H1 (cell line): ENCODE measurements at regions not wholly inside any gene's neighbourhood (a gene's known extent, or its start where the extent isn't known, plus 50 kb on each side); places are given as distances from the start of the nearest gene placed in this dataset.

Experiments
- CTCF ChIA-PET: fragments of 300-600 bp; sonication (Branson Sonifier 250); formaldehyde crosslinking; loops from one replicate; lab custom pipeline; 2021; ENCODE audit not compliant: partially characterized antibody; lab: Charles Lee
- POLR2A ChIA-PET: fragments of 300-600 bp; sonication (Branson Sonifier 250); formaldehyde crosslinking; loops from one replicate; lab custom pipeline; 2021; ENCODE audit warnings: inconsistent platforms; ENCODE audit not compliant: partially characterized antibody; lab: Charles Lee
- DNase-seq, 2 experiments: peaks; one replicate each; pipeline versions ENCODE4 v3.0.0 to v3.0.0-alpha.2; 2010 to 2022; ENCODE audit warnings: low spot score in 2 of 2, low read depth in 1 of 2, mixed read lengths in 1 of 2
- FAIRE-seq: peaks from 2 replicates; lab custom pipeline; 2011; peaks lifted over from hg19 to GRCh38; lab: Jason Lieb, UNC
- H2AFZ ChIP-seq: 2 replicates; pipeline ENCODE4 v1.8.1; 2012; ENCODE audit warnings: low read length, inconsistent platforms
- H2AK5ac ChIP-seq: 2 replicates; pipeline ENCODE4 v1.6.1; 2013; ENCODE audit warnings: low read depth, low read length
- H2BK120ac ChIP-seq: replicated peaks from 2 replicates; pipeline ENCODE3; 2013; ENCODE audit warnings: low read depth, low read length, inconsistent platforms
- H2BK12ac ChIP-seq: 2 replicates; pipeline ENCODE4 v1.6.1; 2013; ENCODE audit warnings: low read depth, low read length
- H2BK15ac ChIP-seq: 2 replicates; pipeline ENCODE4 v1.6.1; 2013; ENCODE audit warnings: low read length
- H2BK20ac ChIP-seq: 2 replicates; pipeline ENCODE4 v1.6.1; 2013; ENCODE audit warnings: low read length
- H2BK5ac ChIP-seq: 2 replicates; pipeline ENCODE4 v1.6.1; 2013; ENCODE audit warnings: low read depth, low read length
- H3K14ac ChIP-seq: 2 replicates; pipeline ENCODE4 v1.6.1; 2013; ENCODE audit warnings: inconsistent platforms; ENCODE audit not compliant: insufficient read length
- H3K18ac ChIP-seq: 2 replicates; pipeline ENCODE4 v1.6.1; 2013; ENCODE audit warnings: low read length; ENCODE audit errors: extremely low read depth
- H3K23ac ChIP-seq: 2 replicates; pipeline ENCODE4 v1.6.1; 2013; ENCODE audit warnings: inconsistent platforms; ENCODE audit not compliant: insufficient read length
- H3K23me2 ChIP-seq: 2 replicates; pipeline ENCODE4 v1.6.1; 2013; ENCODE audit warnings: low read depth, low read length
- H3K27ac ChIP-seq: 2 replicates; pipeline ENCODE4 v1.6.1; 2011; ENCODE audit warnings: low read depth, low read length, inconsistent platforms
- H3K27me3 ChIP-seq, 4 experiments: replicated peaks in 1 of 4; 1 replicate in 1 of 4; 2 replicates in 3 of 4; pipeline versions ENCODE4 v1.6.1 to v1.8.1; 2011 to 2013; ENCODE audit warnings: low read length in 3 of 4, mild to moderate bottlenecking in 3 of 4, inconsistent platforms in 2 of 4, mixed read lengths in 2 of 4, moderate library complexity in 1 of 4; ENCODE audit not compliant: control insufficient read depth in 3 of 4, insufficient read depth in 3 of 4; ENCODE audit errors: extremely low read depth in 1 of 4
- H3K36me3 ChIP-seq, 4 experiments: 2 replicates each; pipeline versions ENCODE4 v1.6.1 to v1.8.1; 2011 to 2013; ENCODE audit warnings: mild to moderate bottlenecking in 4 of 4, low read length in 3 of 4, moderate library complexity in 2 of 4, control low read depth in 1 of 4, inconsistent platforms in 1 of 4; ENCODE audit not compliant: insufficient read depth in 4 of 4, control insufficient read depth in 2 of 4
- H3K4ac ChIP-seq: replicated peaks from 2 replicates; pipeline ENCODE3; 2013; ENCODE audit warnings: low read length, low read depth, mixed read lengths, inconsistent platforms; ENCODE audit not compliant: insufficient read length
- H3K4me1 ChIP-seq, 4 experiments: replicated peaks in 1 of 4; 1 replicate in 1 of 4; 2 replicates in 3 of 4; pipeline versions ENCODE4 v1.6.1 to v1.8.1; 2011 to 2013; ENCODE audit warnings: low read length in 3 of 4, inconsistent platforms in 2 of 4, mixed read lengths in 1 of 4; ENCODE audit not compliant: insufficient read depth in 4 of 4, control insufficient read depth in 3 of 4
- H3K4me2 ChIP-seq, 2 experiments: 2 replicates each; pipeline versions ENCODE4 v1.6.1 to v1.8.1; 2011 to 2013; ENCODE audit warnings: low read depth in 2 of 2, low read length in 2 of 2, control low read depth in 1 of 2, inconsistent platforms in 1 of 2, mild to moderate bottlenecking in 1 of 2; ENCODE audit not compliant: insufficient read depth in 1 of 2
- H3K4me3 ChIP-seq, 4 experiments: fragments of 200-600, 300-600 bp in 1 of 4; sonication (generic), shearing (Covaris generic), sonication (Bioruptor Twin) in 1 of 4; 2 replicates each; pipeline versions ENCODE4 v1.5.1 to v1.8.1; 2011 to 2016; ENCODE audit warnings: low read length in 4 of 4, low read depth in 3 of 4, control low read depth in 2 of 4, inconsistent platforms in 2 of 4, mild to moderate bottlenecking in 2 of 4, mixed read lengths in 1 of 4, moderate library complexity in 1 of 4; ENCODE audit not compliant: insufficient read depth in 2 of 4; ENCODE audit errors: extremely low read depth in 1 of 4
- H3K56ac ChIP-seq: replicated peaks from 2 replicates; pipeline ENCODE3; 2013; ENCODE audit warnings: low read depth, mild to moderate bottlenecking, mixed read lengths, low read length, inconsistent platforms; ENCODE audit not compliant: insufficient read length
- H3K79me1 ChIP-seq: 2 replicates; pipeline ENCODE4 v1.6.1; 2013; ENCODE audit warnings: low read depth, low read length, control low read depth
- H3K79me2 ChIP-seq, 2 experiments: 2 replicates each; pipeline versions ENCODE4 v1.6.1 to v1.8.1; 2012 to 2013; ENCODE audit warnings: low read length in 2 of 2, mild to moderate bottlenecking in 2 of 2, inconsistent platforms in 1 of 2; ENCODE audit not compliant: insufficient read depth in 2 of 2, control insufficient read depth in 1 of 2
- H3K9ac ChIP-seq, 4 experiments: replicated peaks in 1 of 4; 1 replicate in 1 of 4; 2 replicates in 3 of 4; pipeline versions ENCODE4 v1.6.1 to v1.8.1; 2011 to 2013; ENCODE audit warnings: low read depth in 3 of 4, low read length in 3 of 4, control low read depth in 2 of 4, mild to moderate bottlenecking in 2 of 4, moderate library complexity in 2 of 4, inconsistent platforms in 1 of 4; ENCODE audit errors: extremely low read depth in 1 of 4
- H3K9me3 ChIP-seq, 2 experiments: 2 replicates each; pipeline versions ENCODE4 v1.6.1 to v1.8.1; 2012 to 2013; ENCODE audit warnings: mild to moderate bottlenecking in 2 of 2, moderate library complexity in 2 of 2, control low read depth in 1 of 2, inconsistent platforms in 1 of 2, low read depth in 1 of 2, low read length in 1 of 2, mixed read lengths in 1 of 2; ENCODE audit not compliant: insufficient read depth in 2 of 2
- H4K20me1 ChIP-seq, 2 experiments: replicated peaks in 1 of 2; 2 replicates each; pipeline versions ENCODE3 to v1.8.1; 2011 to 2013; ENCODE audit warnings: inconsistent platforms in 2 of 2, low read length in 2 of 2, mild to moderate bottlenecking in 1 of 2; ENCODE audit not compliant: insufficient read depth in 2 of 2, control insufficient read depth in 1 of 2
- H4K5ac ChIP-seq: 2 replicates; pipeline ENCODE4 v1.6.1; 2013; ENCODE audit warnings: low read length, low read depth, mixed read lengths, inconsistent platforms; ENCODE audit not compliant: insufficient read length
- H4K8ac ChIP-seq: 2 replicates; pipeline ENCODE4 v1.8.0; 2013; ENCODE audit warnings: mild to moderate bottlenecking, moderate library complexity, low read length, inconsistent platforms; ENCODE audit not compliant: insufficient read depth; ENCODE audit errors: extremely low read depth
- H4K91ac ChIP-seq: replicated peaks from 2 replicates; pipeline ENCODE3; 2013; ENCODE audit warnings: low read length, mixed read lengths, inconsistent platforms; ENCODE audit not compliant: insufficient read length
- ASH2L ChIP-seq: fragments of 200-600, 300-600 bp; sonication (generic); IDR thresholded peaks from one replicate; pipeline ENCODE4 v1.7.1; 2017; ENCODE audit warnings: low read length
- ATF2 ChIP-seq: IDR thresholded peaks from 2 replicates; pipeline ENCODE4 v1.6.1; 2012; ENCODE audit warnings: low read length, inconsistent platforms
- ATF3 ChIP-seq: IDR thresholded peaks from 2 replicates; pipeline ENCODE4 v1.6.1; 2011; ENCODE audit warnings: low read depth, mild to moderate bottlenecking, low read length; ENCODE audit not compliant: insufficient read depth
- CBX8 ChIP-seq: fragments of 300-800, 300-1000 bp; sonication (generic); IDR thresholded peaks from 2 replicates; pipeline ENCODE4 v1.7.1; 2016; ENCODE audit warnings: low read depth, low read length, borderline replicate concordance
- GABPA ChIP-seq: IDR thresholded peaks from 2 replicates; pipeline ENCODE4 v1.6.1; 2011; ENCODE audit warnings: mild to moderate bottlenecking, low read length, moderate library complexity, borderline replicate concordance; ENCODE audit not compliant: insufficient read depth
- RFX5 ChIP-seq: IDR thresholded peaks from 2 replicates; pipeline ENCODE4 v1.6.1; 2011; ENCODE audit warnings: low read depth, low read length, improper control_type of control experiment, borderline replicate concordance
- RNF2 ChIP-seq: fragments of 200-900, 300-1000 bp; sonication (generic); IDR thresholded peaks from 2 replicates; pipeline ENCODE4 v1.7.1; 2016; ENCODE audit warnings: borderline replicate concordance, low read depth, mild to moderate bottlenecking, antibody characterized with exemption, low read length; ENCODE audit not compliant: poor library complexity, severe bottlenecking; ENCODE audit errors: missing control alignments
- SP2 ChIP-seq: IDR thresholded peaks from 2 replicates; pipeline ENCODE4 v1.6.1; 2012; ENCODE audit warnings: mild to moderate bottlenecking, low read length, inconsistent platforms
- SUZ12 ChIP-seq: fragments of 200-600 bp; sonication (generic); IDR thresholded peaks from 2 replicates; pipeline ENCODE4 v1.6.1; 2012; ENCODE audit warnings: mild to moderate bottlenecking, inconsistent platforms, low read length, moderate library complexity, mixed read lengths
- WGBS, 2 experiments: shearing (Covaris generic) in 1 of 2; methylation state at CpG; one replicate each; pipeline versions ENCODE4 v1.1.6 to v1.1.7; 2013 to 2015; ENCODE audit warnings: low lambda C conversion rate in 2 of 2, mixed read lengths in 2 of 2, inconsistent platforms in 1 of 2, low coverage in 1 of 2, missing lambda C conversion rate in 1 of 2; ENCODE audit not compliant: insufficient replicate concordance in 2 of 2, insufficient coverage in 1 of 2, insufficient read length in 1 of 2; ENCODE audit errors: extremely low coverage in 1 of 2, missing lambda C conversion rate in 1 of 2; 5-methylcytosine and 5-hydroxymethylcytosine counted together
- TF ChIP-seq, protein P1 (sequence below): IDR thresholded peaks from 2 replicates; pipeline ENCODE4 v1.6.1; 2012; ENCODE audit warnings: inconsistent platforms

DNA sequence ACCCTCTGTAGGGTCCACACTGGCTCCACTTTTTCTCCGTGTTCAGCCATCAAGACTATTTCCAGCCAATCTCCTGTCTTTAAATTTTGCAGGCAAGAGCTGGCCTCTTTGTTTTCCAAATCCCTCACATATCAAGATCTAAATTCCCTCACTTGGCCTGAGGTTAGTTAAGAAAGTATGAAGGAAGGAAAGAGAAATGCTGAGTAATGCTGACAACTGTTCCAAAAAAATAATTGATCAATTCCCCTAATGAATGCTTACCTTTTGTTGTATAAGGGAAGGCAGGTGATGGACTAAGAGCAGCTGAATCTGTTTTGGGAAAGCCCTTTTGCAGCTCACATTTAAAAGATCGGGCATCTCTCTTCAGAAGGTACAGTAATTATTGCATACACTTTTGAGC, 105.1 kb upstream of the KCNJ16 start:
- Histone ChIP-seq H3K4ac (no peak overlapping the region), H3K9me3 (peaks cover 3 to 6% of the 10 kb centered on the region in 2 experiments; a peak in 3 of 4 replicates), H3K27me3 (no peaks in the 10 kb centered on the region), H2BK15ac (no peak overlapping the region), H4K8ac (no peak overlapping the region), H2BK20ac (no peak overlapping the region), H3K79me2 (no peaks in the 10 kb centered on the region), H3K36me3 (no peaks in the 10 kb centered on the region), H2BK5ac (no peak overlapping the region), H2BK120ac (no peak overlapping the region), H3K4me3 (no peak overlapping the region), H4K20me1 (no peaks in the 10 kb centered on the region), H3K14ac (no peak overlapping the region), H2AFZ (peak overlapping the region; percentile 68; the same call in 1 of the 2 replicates), H2AK5ac (no peak overlapping the region), H3K9ac (no peak overlapping the region), H3K4me2 (no peak overlapping the region), H4K5ac (no peak overlapping the region), H4K91ac (no peak overlapping the region), H3K56ac (no peak overlapping the region), H2BK12ac (no peak overlapping the region), H3K18ac (no peak overlapping the region), H3K4me1 (no peaks in the 10 kb centered on the region), H3K27ac (no peak overlapping the region), H3K23me2 (no peaks in the 10 kb centered on the region), H3K23ac (no peak overlapping the region), H3K79me1 (no peaks in the 10 kb centered on the region)
- no peak for DNase-seq
- ChIA-PET POLR2A (no interaction called here), CTCF (no interaction called here)
- WGBS, 2 experiments = 92% methylated on average over 2 of the region's 2 CpGs; no CpG with 5 or more reads in 1 of the 2 experiments
- no peak for FAIRE-seq
- TF ChIP-seq ATF3 (no peak), RFX5 (no peak), ASH2L (no peak), RNF2 (no peak), ATF2 (no peak), GABPA (no peak), SP2 (no peak), SUZ12 (no peak), CBX8 (no peak)
- TF ChIP-seq, protein P1, sequence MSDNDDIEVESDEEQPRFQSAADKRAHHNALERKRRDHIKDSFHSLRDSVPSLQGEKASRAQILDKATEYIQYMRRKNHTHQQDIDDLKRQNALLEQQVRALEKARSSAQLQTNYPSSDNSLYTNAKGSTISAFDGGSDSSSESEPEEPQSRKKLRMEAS = no peak
